Activated naive CD8-positive, alpha-beta T cell treated with anti-CD3 and anti-CD28 coated beads for 36 hours (primary cell): ENCODE measurements at regions not wholly inside any gene's neighbourhood (a gene's known extent, or its start where the extent isn't known, plus 50 kb on each side); places are given as distances from the start of the nearest gene placed in this dataset.
A peak's percentile ranks its signal among the peaks of the same experiment; 100 is the strongest.
"Not testable (repeated sequence)": the region's sequence is repeated elsewhere in the genome, so short reads cannot be mapped to it uniquely, and the experiment has no call there.

Experiments used
- DNase-seq: peaks from one replicate; pipeline ENCODE4 v3.0.0; 2021
- H3K27ac Mint-ChIP-seq: one replicate; pipeline ENCODE4 v1.8.0; 2022; ENCODE audit warnings: mild to moderate bottlenecking, moderate library complexity, mixed read lengths
- H3K27me3 Mint-ChIP-seq: one replicate; pipeline ENCODE4 v1.8.0; 2022; ENCODE audit warnings: mild to moderate bottlenecking, mixed read lengths
- H3K36me3 Mint-ChIP-seq: one replicate; pipeline ENCODE4 v1.8.0; 2021; ENCODE audit warnings: mild to moderate bottlenecking, mixed read lengths
- H3K4me1 Mint-ChIP-seq: one replicate; pipeline ENCODE4 v1.8.0; 2021; ENCODE audit warnings: mixed read lengths
- H3K4me3 Mint-ChIP-seq: one replicate; pipeline ENCODE4 v1.8.0; 2022; ENCODE audit warnings: mild to moderate bottlenecking, moderate library complexity, mixed read lengths
- H3K9me3 Mint-ChIP-seq: one replicate; pipeline ENCODE4 v1.8.0; 2022; ENCODE audit warnings: mixed read lengths

DNA sequence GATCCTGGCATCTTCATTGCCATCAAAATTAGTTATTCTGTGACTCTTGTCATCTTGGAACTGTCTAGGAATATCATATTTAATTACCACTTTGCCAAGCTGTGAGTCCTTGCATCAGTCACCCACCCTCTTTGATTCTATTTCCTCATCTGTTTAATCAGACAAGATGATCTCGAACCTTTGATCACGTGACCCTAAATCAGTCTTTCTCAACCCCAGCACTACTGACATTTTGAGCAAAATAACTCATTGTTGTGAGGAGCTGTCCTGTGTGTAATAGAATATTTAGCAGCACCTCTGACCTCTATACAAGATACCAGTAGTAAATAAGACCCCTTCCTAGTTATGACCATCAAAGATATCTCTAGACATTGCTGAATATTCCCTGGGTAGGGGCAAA lies 343.4 kb upstream of the ARPP21 start:
- peaks cover 10% of the 10 kb centered on the region for H3K9me3 Mint-ChIP-seq
- no peak overlapping the region for H3K4me3 Mint-ChIP-seq
- peaks cover 10% of the 10 kb centered on the region for H3K4me1 Mint-ChIP-seq
- no peak overlapping the region for H3K27ac Mint-ChIP-seq
- DNase-seq = no peak
- no peaks in the 10 kb centered on the region for H3K36me3 Mint-ChIP-seq
- H3K27me3 Mint-ChIP-seq = peaks cover 26% of the 10 kb centered on the region

GRCh38 chr3:35296533-35296932 lies 342.8 kb upstream of the ARPP21 start:
- Mint-ChIP-seq H3K9me3 (peaks cover 10% of the 10 kb centered on the region), H3K4me1 (peaks cover 10% of the 10 kb centered on the region), H3K4me3 (no peak overlapping the region), H3K36me3 (no peaks in the 10 kb centered on the region), H3K27me3 (peaks cover 28% of the 10 kb centered on the region), H3K27ac (peak overlapping the region; percentile 4)
- peak; percentile 45 for DNase-seq

- Mint-ChIP-seq H3K27me3 (peaks cover 32% of the 10 kb centered on the region), H3K9me3 (peaks cover 10% of the 10 kb centered on the region), H3K4me1 (peaks cover 10% of the 10 kb centered on the region)
- H3K27ac Mint-ChIP-seq, H3K36me3 Mint-ChIP-seq, H3K4me3 Mint-ChIP-seq: not testable (repeated sequence)
- peak; percentile 1 for DNase-seq
Measured at GRCh38 chr3:35296944-35297343, 342.4 kb upstream of the ARPP21 start.

- H3K4me3 Mint-ChIP-seq = no peak overlapping the region
- no peak for DNase-seq
- H3K36me3 Mint-ChIP-seq = no peaks in the 10 kb centered on the region
- no peaks in the 10 kb centered on the region for H3K4me1 Mint-ChIP-seq
- no peak overlapping the region for H3K27ac Mint-ChIP-seq
- peaks cover 22% of the 10 kb centered on the region for H3K27me3 Mint-ChIP-seq
- H3K9me3 Mint-ChIP-seq = peaks cover 4% of the 10 kb centered on the region
Measured at GRCh38 chr3:35305406-35305805, 333.9 kb upstream of the ARPP21 start.

- H3K27me3 Mint-ChIP-seq = peaks cover 14% of the 10 kb centered on the region
- H3K4me1 Mint-ChIP-seq = no peaks in the 10 kb centered on the region
- H3K27ac Mint-ChIP-seq = no peak overlapping the region
- no peak for DNase-seq
- H3K9me3 Mint-ChIP-seq = peaks cover 2% of the 10 kb centered on the region
- H3K36me3 Mint-ChIP-seq = no peaks in the 10 kb centered on the region
- no peak overlapping the region for H3K4me3 Mint-ChIP-seq
Measured at GRCh38 chr3:35307296-35307695, 332.0 kb upstream of the ARPP21 start.

DNA sequence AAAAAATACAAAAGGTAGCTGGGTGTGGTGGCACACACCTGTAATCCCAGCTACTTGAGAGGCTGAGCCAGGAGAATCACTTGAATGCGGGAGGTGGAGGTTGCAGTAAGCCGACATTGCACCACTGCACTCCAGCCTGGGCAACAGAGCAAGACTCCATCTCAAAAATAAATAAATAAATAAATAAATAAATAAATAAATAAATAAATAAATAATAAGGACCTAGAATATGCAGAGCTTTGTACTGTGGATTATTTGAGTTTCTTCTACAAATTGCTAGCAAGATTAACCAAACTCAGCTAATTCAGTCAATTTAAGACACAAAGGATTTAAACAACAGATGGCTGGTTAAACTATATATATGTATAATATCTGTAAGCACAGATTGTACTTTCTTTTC lies 322.5 kb upstream of the ARPP21 start:
- not testable (repeated sequence) for H3K36me3 Mint-ChIP-seq, DNase-seq

GRCh38 chr3:35320646-35321407 lies 318.5 kb upstream of the ARPP21 start:
- no peak for DNase-seq
- Mint-ChIP-seq H3K4me3 (no peak overlapping the region), H3K27ac (no peak overlapping the region), H3K36me3 (no peaks in the 10 kb centered on the region), H3K4me1 (no peaks in the 10 kb centered on the region), H3K27me3 (no peaks in the 10 kb centered on the region), H3K9me3 (peaks cover 7% of the 10 kb centered on the region)

More for the DNA sequence above, 322.5 kb upstream of the ARPP21 start:
- H3K9me3 Mint-ChIP-seq, H3K27me3 Mint-ChIP-seq, H3K27ac Mint-ChIP-seq, H3K4me3 Mint-ChIP-seq, H3K4me1 Mint-ChIP-seq: not testable (repeated sequence)

- Mint-ChIP-seq H3K4me1 (no peaks in the 10 kb centered on the region), H3K36me3 (no peaks in the 10 kb centered on the region), H3K9me3 (peaks cover 11% of the 10 kb centered on the region), H3K27ac (no peak overlapping the region), H3K27me3 (no peaks in the 10 kb centered on the region), H3K4me3 (no peak overlapping the region)
- DNase-seq = no peak
Measured at GRCh38 chr3:35322070-35322469, 317.3 kb upstream of the ARPP21 start.

DNA sequence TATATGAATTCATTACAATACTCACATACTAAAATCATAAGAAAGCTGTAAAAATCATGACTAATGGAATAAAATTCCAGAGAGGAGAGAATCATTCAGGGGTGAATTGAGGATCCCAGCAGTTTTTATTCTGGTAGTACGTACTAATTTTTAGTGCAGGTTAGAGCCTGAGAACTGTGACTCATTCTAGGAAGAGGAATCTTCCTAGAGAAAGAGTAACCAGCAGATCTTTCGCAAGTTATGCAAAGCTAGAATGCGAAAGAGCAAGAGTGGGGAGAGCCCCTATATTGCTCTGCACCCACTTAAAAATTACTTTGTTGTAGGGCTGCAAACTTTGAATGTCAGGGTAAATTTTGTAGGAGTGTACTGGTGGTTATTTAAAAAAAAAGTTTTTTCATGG lies 303.6 kb upstream of the ARPP21 start:
- Mint-ChIP-seq H3K4me3 (no peak overlapping the region), H3K27me3 (peaks cover 10% of the 10 kb centered on the region), H3K9me3 (no peaks in the 10 kb centered on the region), H3K4me1 (no peaks in the 10 kb centered on the region), H3K36me3 (no peaks in the 10 kb centered on the region), H3K27ac (no peak overlapping the region)
- no peak for DNase-seq

- no peak for DNase-seq
- H3K27me3 Mint-ChIP-seq = peaks cover 10% of the 10 kb centered on the region
- H3K4me3 Mint-ChIP-seq = no peak overlapping the region
- H3K36me3 Mint-ChIP-seq = no peaks in the 10 kb centered on the region
- no peaks in the 10 kb centered on the region for H3K4me1 Mint-ChIP-seq
- no peak overlapping the region for H3K27ac Mint-ChIP-seq
- no peaks in the 10 kb centered on the region for H3K9me3 Mint-ChIP-seq
Measured at GRCh38 chr3:35336601-35337000, 302.7 kb upstream of the ARPP21 start.

DNA sequence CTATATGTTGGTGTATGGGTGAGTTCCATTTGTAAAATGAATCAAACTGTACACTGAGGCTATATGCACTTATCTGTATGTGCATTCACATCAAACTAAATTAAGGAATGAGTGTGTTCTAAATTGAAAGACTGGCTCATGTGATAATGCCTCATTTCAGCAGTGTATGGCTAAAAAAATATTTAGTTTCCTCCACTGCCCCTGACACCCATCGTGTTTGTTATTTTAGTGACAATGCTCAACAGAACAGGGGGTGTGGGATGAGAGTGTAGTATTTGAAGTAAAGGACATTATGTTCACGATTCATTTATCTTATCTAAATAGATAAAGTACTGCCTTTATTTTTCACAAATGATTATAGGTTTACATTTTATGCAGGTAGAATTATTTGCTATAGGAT lies 301.1 kb upstream of the ARPP21 start:
- no peak for DNase-seq
- Mint-ChIP-seq H3K4me1 (no peaks in the 10 kb centered on the region), H3K27me3 (peaks cover 6% of the 10 kb centered on the region), H3K36me3 (no peaks in the 10 kb centered on the region), H3K27ac (no peak overlapping the region), H3K4me3 (no peak overlapping the region), H3K9me3 (peaks cover 2% of the 10 kb centered on the region)

GRCh38 chr3:35380196-35380595 lies 259.1 kb upstream of the ARPP21 start:
- H3K9me3 Mint-ChIP-seq = no peaks in the 10 kb centered on the region
- H3K4me1 Mint-ChIP-seq = no peaks in the 10 kb centered on the region
- no peak overlapping the region for H3K27ac Mint-ChIP-seq
- no peaks in the 10 kb centered on the region for H3K27me3 Mint-ChIP-seq
- no peak overlapping the region for H3K4me3 Mint-ChIP-seq
- H3K36me3 Mint-ChIP-seq = no peaks in the 10 kb centered on the region
- no peak for DNase-seq

GRCh38 chr3:35383216-35383615 lies 256.1 kb upstream of the ARPP21 start:
- Mint-ChIP-seq H3K27me3 (no peaks in the 10 kb centered on the region), H3K36me3 (no peaks in the 10 kb centered on the region)

GRCh38 chr3:35383719-35384555 lies 255.4 kb upstream of the ARPP21 start:
- Mint-ChIP-seq H3K27me3 (no peaks in the 10 kb centered on the region), H3K4me3 (no peak overlapping the region), H3K36me3 (no peaks in the 10 kb centered on the region), H3K4me1 (no peaks in the 10 kb centered on the region), H3K9me3 (peaks cover 1% of the 10 kb centered on the region), H3K27ac (no peak overlapping the region)
- DNase-seq = no peak

More at GRCh38 chr3:35383216-35383615, 256.1 kb upstream of the ARPP21 start:
- no peak for DNase-seq
- Mint-ChIP-seq H3K4me3 (no peak overlapping the region), H3K4me1 (no peaks in the 10 kb centered on the region), H3K27ac (no peak overlapping the region), H3K9me3 (peaks cover 1% of the 10 kb centered on the region)

- Mint-ChIP-seq H3K9me3 (peaks cover 1% of the 10 kb centered on the region), H3K27me3 (no peaks in the 10 kb centered on the region), H3K36me3 (no peaks in the 10 kb centered on the region), H3K27ac (no peak overlapping the region), H3K4me3 (no peak overlapping the region), H3K4me1 (no peaks in the 10 kb centered on the region)
- no peak for DNase-seq
Measured at GRCh38 chr3:35385271-35385670, 254.1 kb upstream of the ARPP21 start.

DNA sequence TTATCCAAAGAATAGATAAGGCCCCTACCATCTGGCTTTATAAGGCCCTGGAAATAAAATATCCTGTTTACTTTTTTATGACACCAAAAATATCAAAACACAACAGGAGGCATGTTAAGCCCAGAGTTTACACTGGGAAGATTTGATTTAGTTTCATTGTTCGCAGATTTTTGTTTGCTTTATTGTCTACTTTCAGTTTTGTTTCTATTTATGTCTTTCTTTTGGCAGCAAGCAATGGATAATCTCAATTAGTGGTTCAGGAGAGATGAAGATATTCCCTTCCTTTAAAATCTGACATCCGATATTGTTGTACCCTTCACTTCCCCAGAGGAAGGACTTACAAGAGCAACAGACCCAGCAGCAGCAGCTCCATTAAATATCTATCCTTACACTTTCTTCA lies 249.4 kb upstream of the ARPP21 start:
- peaks cover 4% of the 10 kb centered on the region for H3K27me3 Mint-ChIP-seq
- H3K4me3 Mint-ChIP-seq = no peak overlapping the region
- H3K4me1 Mint-ChIP-seq = no peaks in the 10 kb centered on the region

More for the DNA sequence above, 249.4 kb upstream of the ARPP21 start:
- Mint-ChIP-seq H3K9me3 (peaks cover 13% of the 10 kb centered on the region), H3K36me3 (no peaks in the 10 kb centered on the region), H3K27ac (no peak overlapping the region)
- DNase-seq = no peak
